ENCODE measurements at regions not wholly inside any gene's neighbourhood (a gene's known extent, or its start where the extent isn't known, plus 50 kb on each side); places are given as distances from the start of the nearest gene placed in this dataset.

GRCh38 chr22:19615001-19615461, 90.8 kb upstream of the CLDN5 start (continued):
- TF ChIP-seq ZNF407 (IDR thresholded peaks at IDR 0.05; ENCODE audit: low read depth), result no peak
- no peak for TF ChIP-seq NFE2 (IDR thresholded peaks at IDR 0.05; ENCODE audit: low read depth)
- TF ChIP-seq, protein P1, sequence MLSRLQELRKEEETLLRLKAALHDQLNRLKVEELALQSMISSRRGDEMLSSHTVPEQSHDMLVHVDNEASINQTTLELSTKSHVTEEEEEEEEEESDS (CRISPR knock-in tag; IDR thresholded peaks at IDR 0.05), result no peak
- no peak for TF ChIP-seq HMG20B (CRISPR knock-in tag; IDR thresholded peaks at IDR 0.05)
- TF ChIP-seq NR1H2 (CRISPR knock-in tag; IDR thresholded peaks at IDR 0.05), result no peak
- TF ChIP-seq CREM (IDR thresholded peaks at IDR 0.05; ENCODE audit: low read depth), result no peak
- TF ChIP-seq TFAM (CRISPR knock-in tag; conservative IDR thresholded peaks at IDR 0.05), result no peak
- no peak for TF ChIP-seq ZBTB1 (CRISPR knock-in tag; IDR thresholded peaks at IDR 0.05; ENCODE audit: borderline replicate concordance, low read depth)
- peak; percentile 49; the same call in 1 of the 2 replicates for TF ChIP-seq USF1 (CRISPR knock-in tag; IDR thresholded peaks at IDR 0.05)
- peak; percentile 8 for TF ChIP-seq ZFP36 (IDR thresholded peaks at IDR 0.05; ENCODE audit: low read depth, low read length, partially characterized antibody)
- TF ChIP-seq TEAD2 (tag; IDR thresholded peaks at IDR 0.05), result no peak
- TF ChIP-seq MXD1 (CRISPR knock-in tag; IDR thresholded peaks at IDR 0.05; ENCODE audit: borderline replicate concordance, poor library complexity, severe bottlenecking), result peak; percentile 33
- TF ChIP-seq BRF1 (IDR thresholded peaks at IDR 0.05; ENCODE audit: borderline replicate concordance, extremely low read depth, insufficient read length), result no peak
- TF ChIP-seq ZC3H4 (CRISPR knock-in tag; IDR thresholded peaks at IDR 0.05; ENCODE audit: borderline replicate concordance), result no peak
- no peak for TF ChIP-seq NCOR1 (IDR thresholded peaks at IDR 0.05)
- no peak for TF ChIP-seq NR2C1 (IDR thresholded peaks at IDR 0.05)
- TF ChIP-seq NR2C1 (tag; IDR thresholded peaks at IDR 0.05), result no peak
- TF ChIP-seq FOXK2 (conservative IDR thresholded peaks at IDR 0.05 in 1 of 2, IDR thresholded peaks at IDR 0.05 in 1 of 2; ENCODE audit: low read depth in 2 of 2), result no peak
- no peak for TF ChIP-seq SPI1 (IDR thresholded peaks at IDR 0.05; ENCODE audit: borderline replicate concordance, low read depth, low read length)
- no peak for TF ChIP-seq PHF20 (IDR thresholded peaks at IDR 0.05; ENCODE audit: partially characterized antibody)
- no peak for TF ChIP-seq FOXK1 (CRISPR knock-in tag; IDR thresholded peaks at IDR 0.05; ENCODE audit: borderline replicate concordance)
